Vagina (tissue), 2 donors: ENCODE measurements at regions not wholly inside any gene's neighbourhood (a gene's known extent, or its start where the extent isn't known, plus 50 kb on each side); places are given as distances from the start of the nearest gene placed in this dataset.

ENCODE experiments used
- DNase-seq, 2 donors: peaks; one replicate each; pipeline ENCODE4 v3.0.0-alpha.2; 2017; ENCODE audit errors: extremely low spot score in 2 of 2
- H3K27ac ChIP-seq: fragments of 200-600 bp; sonication (generic); one replicate; pipeline ENCODE4 v1.5.1; 2019
- H3K27me3 ChIP-seq: fragments of 200-600 bp; sonication (generic); one replicate; pipeline ENCODE4 v1.5.1; 2019
- H3K36me3 ChIP-seq, 2 donors: fragments of 200-600 bp; sonication (generic); one replicate each; pipeline ENCODE4 v1.5.1; 2017 to 2019
- H3K4me1 ChIP-seq: fragments of 200-600 bp; sonication (generic); one replicate; pipeline ENCODE4 v1.5.1; 2019
- H3K4me3 ChIP-seq, 2 donors: fragments of 200-600 bp; sonication (generic); 1 replicate in 1 of 2; 2 replicates in 1 of 2; pipeline ENCODE4 v1.5.1; 2016 to 2019
- H3K9me3 ChIP-seq: fragments of 200-600 bp; sonication (generic); one replicate; pipeline ENCODE4 v1.5.1; 2019
- POLR2A ChIP-seq, 2 donors: fragments of 450-650 bp; IDR thresholded peaks; one replicate each; pipeline ENCODE4 v1.6.1; 2017; ENCODE audit warnings: antibody characterized with exemption in 2 of 2, mild to moderate bottlenecking in 2 of 2, moderate library complexity in 2 of 2
- POLR2AphosphoS5 ChIP-seq, 2 donors: sonication (generic); formaldehyde crosslinking; IDR thresholded peaks; one replicate each; pipeline ENCODE4 v1.9.0; 2017; ENCODE audit warnings: antibody characterized with exemption in 2 of 2, mild to moderate bottlenecking in 2 of 2, low read depth in 1 of 2; ENCODE audit not compliant: insufficient read depth in 1 of 2
- intact Hi-C: fragments of 100-400 bp; cut with DNase I; formaldehyde crosslinking; loops from one replicate; pipeline ENCODE4 v1.15.1; 2023
- TF ChIP-seq, protein P1 (sequence below), 3 experiments: fragments of 450-650 bp in 2 of 3; fragments of 200-600 bp in 1 of 3; sonication (generic) in 1 of 3; IDR thresholded peaks; one replicate each; pipeline ENCODE4 v1.5.1; 2017 to 2019; ENCODE audit warnings: antibody characterized with exemption in 3 of 3, mild to moderate bottlenecking in 2 of 3, moderate library complexity in 2 of 3

DNA sequence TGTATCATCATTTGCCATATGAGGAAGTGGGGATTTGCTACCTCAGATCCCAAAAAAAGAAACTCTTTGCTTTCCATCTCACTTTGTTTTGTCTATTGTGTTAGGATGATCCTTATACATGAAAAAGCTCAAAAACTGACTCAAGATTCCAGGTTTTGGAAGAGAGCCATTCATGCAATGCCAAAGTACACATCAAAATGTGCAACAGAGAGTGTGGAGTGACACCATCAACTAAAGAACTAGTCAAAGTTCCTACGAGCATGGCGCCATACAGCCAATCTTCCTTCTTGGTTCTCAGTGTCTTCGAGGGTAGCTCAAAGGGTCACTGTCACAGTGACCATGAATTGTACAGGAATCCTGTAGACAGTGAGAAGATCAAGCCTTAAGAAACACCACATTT lies 255.8 kb upstream of the SASH1 start:
- no peaks in the 10 kb centered on the region for H3K4me1 ChIP-seq
- H3K27ac ChIP-seq, result no peak overlapping the region
- H3K9me3 ChIP-seq, result no peaks in the 10 kb centered on the region
- H3K36me3 ChIP-seq, result no peaks in the 10 kb centered on the region
- DNase-seq, result no peak
- H3K27me3 ChIP-seq, result no peaks in the 10 kb centered on the region
- TF ChIP-seq POLR2AphosphoS5 (IDR thresholded peaks at IDR 0.05; ENCODE audit: insufficient read depth in 1 of 2, low read depth in 1 of 2), result no peak
- TF ChIP-seq, protein P1, sequence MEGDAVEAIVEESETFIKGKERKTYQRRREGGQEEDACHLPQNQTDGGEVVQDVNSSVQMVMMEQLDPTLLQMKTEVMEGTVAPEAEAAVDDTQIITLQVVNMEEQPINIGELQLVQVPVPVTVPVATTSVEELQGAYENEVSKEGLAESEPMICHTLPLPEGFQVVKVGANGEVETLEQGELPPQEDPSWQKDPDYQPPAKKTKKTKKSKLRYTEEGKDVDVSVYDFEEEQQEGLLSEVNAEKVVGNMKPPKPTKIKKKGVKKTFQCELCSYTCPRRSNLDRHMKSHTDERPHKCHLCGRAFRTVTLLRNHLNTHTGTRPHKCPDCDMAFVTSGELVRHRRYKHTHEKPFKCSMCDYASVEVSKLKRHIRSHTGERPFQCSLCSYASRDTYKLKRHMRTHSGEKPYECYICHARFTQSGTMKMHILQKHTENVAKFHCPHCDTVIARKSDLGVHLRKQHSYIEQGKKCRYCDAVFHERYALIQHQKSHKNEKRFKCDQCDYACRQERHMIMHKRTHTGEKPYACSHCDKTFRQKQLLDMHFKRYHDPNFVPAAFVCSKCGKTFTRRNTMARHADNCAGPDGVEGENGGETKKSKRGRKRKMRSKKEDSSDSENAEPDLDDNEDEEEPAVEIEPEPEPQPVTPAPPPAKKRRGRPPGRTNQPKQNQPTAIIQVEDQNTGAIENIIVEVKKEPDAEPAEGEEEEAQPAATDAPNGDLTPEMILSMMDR (IDR thresholded peaks at IDR 0.05), result no peak
- TF ChIP-seq POLR2A (IDR thresholded peaks at IDR 0.05), result no peak
- no peak overlapping the region for H3K4me3 ChIP-seq
- intact Hi-C loops, result no loop called here

DNA sequence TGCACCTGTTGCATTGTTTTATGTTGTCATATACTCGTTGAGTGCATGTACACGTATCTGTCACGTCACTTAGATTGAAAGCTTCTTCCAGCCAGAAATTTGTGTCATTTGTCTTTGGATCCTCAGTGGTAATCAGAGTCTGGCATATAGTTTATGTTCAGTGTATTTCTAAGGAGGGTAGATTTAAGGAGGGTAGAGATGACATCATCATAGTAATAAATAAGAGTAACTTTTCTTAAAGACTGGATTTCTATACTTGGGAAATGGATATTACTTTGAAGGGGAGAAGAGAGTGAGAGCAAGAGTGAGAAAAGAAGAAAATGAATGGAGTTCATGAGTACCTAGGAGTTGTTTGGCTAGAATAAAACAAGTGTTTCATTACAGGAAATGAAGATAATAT lies 255.0 kb upstream of the SASH1 start:
- DNase-seq, result no peak
- no peak overlapping the region for H3K4me3 ChIP-seq
- no peaks in the 10 kb centered on the region for H3K9me3 ChIP-seq
- intact Hi-C loops, result no loop called here
- no peaks in the 10 kb centered on the region for H3K4me1 ChIP-seq
- no peak overlapping the region for H3K27ac ChIP-seq
- TF ChIP-seq, protein P1 (IDR thresholded peaks at IDR 0.05), result no peak
- TF ChIP-seq POLR2A (IDR thresholded peaks at IDR 0.05), result no peak
- no peak for TF ChIP-seq POLR2AphosphoS5 (IDR thresholded peaks at IDR 0.05; ENCODE audit: insufficient read depth in 1 of 2, low read depth in 1 of 2)
- no peaks in the 10 kb centered on the region for H3K36me3 ChIP-seq
- H3K27me3 ChIP-seq, result no peaks in the 10 kb centered on the region

DNA sequence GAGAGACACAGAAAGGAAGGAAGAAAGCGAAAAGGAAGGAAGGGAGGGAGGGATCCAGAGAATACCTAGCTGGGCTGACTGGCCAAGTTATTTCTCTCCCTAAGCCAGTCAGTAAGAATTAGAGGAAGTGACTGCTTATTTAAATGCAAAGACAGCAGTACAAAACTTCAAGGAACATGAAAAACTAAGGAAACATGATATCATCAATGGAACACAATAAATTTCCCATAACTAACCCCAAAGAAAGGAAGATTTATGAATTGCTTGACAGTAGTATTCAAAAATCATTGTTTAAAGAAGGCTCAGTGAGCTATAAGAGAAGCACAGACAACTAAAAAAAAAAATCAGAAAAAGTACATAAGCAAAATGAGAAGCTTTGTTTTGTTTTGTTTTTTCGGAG lies 252.3 kb upstream of the SASH1 start:
- Histone ChIP-seq H3K4me3 (no peak overlapping the region), H3K4me1 (no peaks in the 10 kb centered on the region), H3K36me3 (no peaks in the 10 kb centered on the region), H3K27me3 (no peaks in the 10 kb centered on the region), H3K9me3 (no peaks in the 10 kb centered on the region), H3K27ac (no peak overlapping the region)
- DNase-seq, result no peak
- TF ChIP-seq POLR2A (IDR thresholded peaks at IDR 0.05) (no peak), POLR2AphosphoS5 (IDR thresholded peaks at IDR 0.05; ENCODE audit: insufficient read depth in 1 of 2, low read depth in 1 of 2) (no peak)
- TF ChIP-seq, protein P1 (IDR thresholded peaks at IDR 0.05), result no peak
- intact Hi-C loops, result no loop called here

DNA sequence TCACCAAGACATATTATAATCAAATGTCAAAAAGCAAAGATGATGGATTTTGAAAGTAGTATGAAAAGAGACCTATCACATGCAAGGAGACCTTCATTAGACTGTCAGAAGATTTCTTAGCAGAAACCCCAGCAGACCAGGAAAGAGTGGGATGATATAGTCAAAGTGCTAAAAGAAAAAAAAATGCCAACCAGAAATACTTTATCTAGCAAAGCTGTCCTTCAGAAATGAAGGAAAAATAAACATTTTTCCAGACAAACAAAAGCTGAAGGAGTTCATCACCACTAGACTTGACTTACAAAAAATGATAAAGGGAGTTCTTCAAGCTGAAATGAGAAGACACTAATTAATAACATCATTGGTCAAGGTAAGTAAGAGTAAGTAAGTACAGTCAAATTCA lies 251.2 kb upstream of the SASH1 start:
- no peaks in the 10 kb centered on the region for H3K4me1 ChIP-seq
- no peak overlapping the region for H3K27ac ChIP-seq
- TF ChIP-seq POLR2A (IDR thresholded peaks at IDR 0.05) (no peak), POLR2AphosphoS5 (IDR thresholded peaks at IDR 0.05; ENCODE audit: insufficient read depth in 1 of 2, low read depth in 1 of 2) (no peak)
- TF ChIP-seq, protein P1 (IDR thresholded peaks at IDR 0.05), result no peak
- intact Hi-C loops, result no loop called here
- no peaks in the 10 kb centered on the region for H3K27me3 ChIP-seq
- DNase-seq, result no peak
- no peaks in the 10 kb centered on the region for H3K36me3 ChIP-seq
- no peaks in the 10 kb centered on the region for H3K9me3 ChIP-seq
- no peak overlapping the region for H3K4me3 ChIP-seq

DNA sequence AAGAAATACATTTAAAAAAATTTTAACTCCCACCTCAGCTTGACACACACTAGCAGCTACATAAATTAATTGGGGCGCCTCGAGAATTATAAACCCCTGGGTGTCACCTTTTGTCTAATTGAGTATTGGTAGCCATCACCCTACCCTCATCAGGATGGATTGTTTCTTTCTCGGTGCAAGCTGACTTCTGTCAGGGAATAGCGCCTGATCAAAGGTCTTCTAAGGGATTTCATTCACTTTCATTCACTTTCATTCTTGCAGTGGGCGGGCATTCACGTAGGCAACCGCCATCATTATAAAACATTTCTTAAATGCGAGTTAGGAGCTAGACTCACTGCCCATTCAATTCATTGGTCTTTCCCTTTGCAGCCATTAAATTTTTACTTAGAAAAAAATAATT lies 239.2 kb upstream of the SASH1 start:
- no peak for DNase-seq
- TF ChIP-seq POLR2A (IDR thresholded peaks at IDR 0.05), result no peak
- TF ChIP-seq, protein P1 (IDR thresholded peaks at IDR 0.05), result no peak
- no peaks in the 10 kb centered on the region for H3K36me3 ChIP-seq
- no peaks in the 10 kb centered on the region for H3K4me1 ChIP-seq
- intact Hi-C loops, result no loop called here
- H3K9me3 ChIP-seq, result no peaks in the 10 kb centered on the region
- H3K27me3 ChIP-seq, result no peaks in the 10 kb centered on the region
- no peak overlapping the region for H3K27ac ChIP-seq
- H3K4me3 ChIP-seq, result no peak overlapping the region
